Kidney (tissue), 13 donors: ENCODE measurements at regions not wholly inside any gene's neighbourhood (a gene's known extent, or its start where the extent isn't known, plus 50 kb on each side); places are given as distances from the start of the nearest gene placed in this dataset.

ENCODE experiments used
- DNase-seq, 5 donors: peaks; one replicate each; pipeline ENCODE4 v3.0.0-alpha.2; 2013 to 2020
- FAIRE-seq: peaks from 2 replicates; lab custom pipeline; 2012; peaks lifted over from hg19 to GRCh38; lab: Jason Lieb, UNC
- H3K27ac ChIP-seq, 2 donors: one replicate each; pipeline ENCODE4 v1.7.0; 2013; ENCODE audit warnings: low read depth in 2 of 2, low read length in 2 of 2, inconsistent platforms in 1 of 2
- H3K27me3 ChIP-seq: one replicate; pipeline ENCODE4 v1.7.1; 2013; ENCODE audit warnings: low read length, inconsistent platforms; ENCODE audit not compliant: control insufficient read depth, insufficient read depth
- H3K36me3 ChIP-seq, 3 donors: one replicate each; pipeline versions ENCODE4 v1.7.0 to v1.7.1; 2013; ENCODE audit warnings: low read length in 3 of 3, control low read depth in 1 of 3, inconsistent platforms in 1 of 3; ENCODE audit not compliant: insufficient read depth in 3 of 3, control insufficient read depth in 2 of 3
- H3K4me1 ChIP-seq, 3 donors: one replicate each; pipeline versions ENCODE4 v1.7.0 to v1.7.1; 2013; ENCODE audit warnings: low read length in 3 of 3, inconsistent platforms in 1 of 3, low read depth in 1 of 3; ENCODE audit not compliant: control insufficient read depth in 2 of 3, insufficient read depth in 2 of 3
- H3K4me3 ChIP-seq, 3 donors: one replicate each; pipeline versions ENCODE4 v1.7.0 to v1.8.1; 2013; ENCODE audit warnings: low read length in 3 of 3, control low read depth in 1 of 3, inconsistent platforms in 1 of 3
- H3K9ac ChIP-seq, 3 donors: one replicate each; pipeline versions ENCODE4 v1.7.0 to v1.7.1; 2013; ENCODE audit warnings: low read length in 3 of 3, control low read depth in 1 of 3, inconsistent platforms in 1 of 3
- H3K9me3 ChIP-seq, 3 donors: one replicate each; pipeline versions ENCODE4 v1.7.0 to v1.7.1; 2013; ENCODE audit warnings: low read length in 3 of 3, control low read depth in 1 of 3, inconsistent platforms in 1 of 3; ENCODE audit not compliant: control insufficient read depth in 2 of 3, insufficient read depth in 1 of 3
- intact Hi-C: fragments of 100-400 bp; cut with DNase I; formaldehyde crosslinking; loops from one replicate; pipeline ENCODE4 v1.11.1; 2022
- TF ChIP-seq, protein P1 (sequence below): IDR thresholded peaks from 3 replicates; pipeline ENCODE4 v1.5.1; 2012; ENCODE audit warnings: mild to moderate bottlenecking, moderate library complexity, borderline replicate concordance; ENCODE audit not compliant: insufficient read depth; ENCODE audit errors: extremely low read depth
- donor health status: control.
- donor health status: control.
- donor health status: control.
- donor health status: control.
- donor health status: control.
- donor health status: DM: yes; HTN: yes; CAD: no.
- donor health status: Normal renal cell carcinoma (clear cell type).

GRCh38 chr2:149827585-149828126 lies 240.1 kb upstream of the MMADHC start:
- H3K9ac ChIP-seq = no peak overlapping the region
- no peak overlapping the region for H3K27ac ChIP-seq
- no peaks in the 10 kb centered on the region for H3K9me3 ChIP-seq
- no peaks in the 10 kb centered on the region for H3K27me3 ChIP-seq
- DNase-seq (no peak), FAIRE-seq (no peak)
- intact Hi-C loops = no loop called here
- TF ChIP-seq, protein P1, sequence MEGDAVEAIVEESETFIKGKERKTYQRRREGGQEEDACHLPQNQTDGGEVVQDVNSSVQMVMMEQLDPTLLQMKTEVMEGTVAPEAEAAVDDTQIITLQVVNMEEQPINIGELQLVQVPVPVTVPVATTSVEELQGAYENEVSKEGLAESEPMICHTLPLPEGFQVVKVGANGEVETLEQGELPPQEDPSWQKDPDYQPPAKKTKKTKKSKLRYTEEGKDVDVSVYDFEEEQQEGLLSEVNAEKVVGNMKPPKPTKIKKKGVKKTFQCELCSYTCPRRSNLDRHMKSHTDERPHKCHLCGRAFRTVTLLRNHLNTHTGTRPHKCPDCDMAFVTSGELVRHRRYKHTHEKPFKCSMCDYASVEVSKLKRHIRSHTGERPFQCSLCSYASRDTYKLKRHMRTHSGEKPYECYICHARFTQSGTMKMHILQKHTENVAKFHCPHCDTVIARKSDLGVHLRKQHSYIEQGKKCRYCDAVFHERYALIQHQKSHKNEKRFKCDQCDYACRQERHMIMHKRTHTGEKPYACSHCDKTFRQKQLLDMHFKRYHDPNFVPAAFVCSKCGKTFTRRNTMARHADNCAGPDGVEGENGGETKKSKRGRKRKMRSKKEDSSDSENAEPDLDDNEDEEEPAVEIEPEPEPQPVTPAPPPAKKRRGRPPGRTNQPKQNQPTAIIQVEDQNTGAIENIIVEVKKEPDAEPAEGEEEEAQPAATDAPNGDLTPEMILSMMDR = no peak
- H3K4me1 ChIP-seq = no peaks in the 10 kb centered on the region
- no peak overlapping the region for H3K4me3 ChIP-seq
- no peaks in the 10 kb centered on the region for H3K36me3 ChIP-seq

DNA sequence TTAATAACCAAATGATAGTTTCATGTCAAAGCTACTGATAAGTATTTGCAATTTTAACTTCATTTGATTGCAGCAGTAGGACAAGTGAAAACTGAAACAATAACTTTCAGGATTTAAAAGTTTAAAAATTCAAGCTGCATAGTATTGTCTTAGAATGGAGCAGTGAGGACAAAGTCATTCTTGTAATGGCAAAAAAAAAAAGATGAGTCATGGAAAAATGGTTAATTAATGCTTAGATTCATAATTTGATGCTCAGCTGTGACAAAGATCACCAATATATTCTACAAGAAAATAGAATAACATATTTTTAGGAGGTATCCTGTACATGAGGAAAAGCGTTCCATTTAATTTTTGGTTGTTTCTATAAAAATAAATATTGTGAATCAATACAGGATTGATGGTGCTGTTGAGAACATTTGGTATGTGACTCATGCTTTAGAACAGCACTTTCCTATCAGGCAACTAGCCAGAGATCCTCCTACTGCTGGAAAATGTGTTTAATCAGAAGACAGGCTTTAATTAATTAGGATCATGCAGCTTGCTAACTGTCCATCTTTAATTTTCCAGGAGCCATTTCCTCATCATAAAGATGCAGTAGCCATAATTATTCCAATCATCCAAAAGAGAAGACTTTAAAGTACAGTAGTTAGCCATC lies 239.0 kb upstream of the MMADHC start:
- FAIRE-seq (no peak), DNase-seq (no peak)
- TF ChIP-seq, protein P1 = no peak

GRCh38 chr2:149825473-149825872 lies 237.9 kb upstream of the MMADHC start:
- DNase-seq (no peak), FAIRE-seq (no peak)
- Histone ChIP-seq H3K9ac (no peak overlapping the region), H3K36me3 (no peaks in the 10 kb centered on the region), H3K27me3 (no peaks in the 10 kb centered on the region), H3K27ac (no peak overlapping the region), H3K4me3 (no peak overlapping the region), H3K9me3 (no peaks in the 10 kb centered on the region), H3K4me1 (no peaks in the 10 kb centered on the region)
- intact Hi-C loops = no loop called here
- TF ChIP-seq, protein P1 = no peak

More for the DNA sequence above, 239.0 kb upstream of the MMADHC start:
- Histone ChIP-seq H3K36me3 (no peaks in the 10 kb centered on the region), H3K27me3 (no peaks in the 10 kb centered on the region), H3K4me1 (no peaks in the 10 kb centered on the region), H3K9ac (no peak overlapping the region), H3K4me3 (no peak overlapping the region), H3K27ac (no peak overlapping the region), H3K9me3 (no peaks in the 10 kb centered on the region)
- intact Hi-C loops = no loop called here

DNA sequence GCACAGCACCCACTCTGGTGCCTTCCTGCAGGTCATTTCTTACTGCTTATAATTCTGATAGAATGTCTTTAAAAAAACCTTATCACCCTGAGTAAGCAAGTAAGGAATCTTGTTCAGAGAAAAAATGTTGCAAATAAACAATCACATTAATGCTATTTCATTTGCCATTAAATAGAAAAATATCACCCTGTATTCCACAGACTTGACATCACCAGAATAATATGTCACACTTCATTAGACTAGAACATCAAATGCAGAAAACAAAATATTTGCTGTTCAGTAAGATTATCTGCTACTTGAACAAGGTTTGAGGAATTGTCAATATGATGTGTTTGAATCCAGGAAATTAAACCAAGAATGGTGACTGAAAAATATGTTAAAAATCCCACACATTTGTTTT lies 236.6 kb upstream of the MMADHC start:
- H3K9me3 ChIP-seq = no peaks in the 10 kb centered on the region
- no peaks in the 10 kb centered on the region for H3K36me3 ChIP-seq
- H3K4me3 ChIP-seq = no peak overlapping the region
- TF ChIP-seq, protein P1 = no peak
- intact Hi-C loops = no loop called here
- DNase-seq (no peak), FAIRE-seq (no peak)
- H3K9ac ChIP-seq = no peak overlapping the region
- no peaks in the 10 kb centered on the region for H3K4me1 ChIP-seq
- H3K27me3 ChIP-seq = no peaks in the 10 kb centered on the region
- H3K27ac ChIP-seq = no peak overlapping the region
